WTC11 (cell line): ENCODE measurements at regions not wholly inside any gene's neighbourhood (a gene's known extent, or its start where the extent isn't known, plus 50 kb on each side); places are given as distances from the start of the nearest gene placed in this dataset.

Experiments used
- ATAC-seq: fragments of 200-7000 bp; cut with Tn5 transposase; 2 replicates; pipeline ENCODE4 v1.10.0; 2021; ENCODE audit warnings: mild to moderate bottlenecking, moderate library complexity
- CTCF ChIA-PET: fragments of 300-600 bp; sonication (Branson Sonifier 250); formaldehyde crosslinking; loops from one replicate; lab custom pipeline; 2021; ENCODE audit warnings: antibody characterized with exemption; lab: Charles Lee
- POLR2A ChIA-PET: fragments of 350-600 bp; sonication (Branson Sonifier 250); formaldehyde crosslinking; loops from one replicate; lab custom pipeline; 2021; ENCODE audit warnings: antibody characterized with exemption; lab: Charles Lee
- DNase-seq: peaks from one replicate; pipeline ENCODE4 v3.0.0; 2021; ENCODE audit warnings: low spot score
- H3K27ac Mint-ChIP-seq: 2 replicates; pipeline ENCODE4 v1.8.0; 2021; ENCODE audit warnings: mixed read lengths
- H3K27me3 Mint-ChIP-seq: 2 replicates; pipeline ENCODE4 v1.8.0; 2021; ENCODE audit warnings: low read depth, mild to moderate bottlenecking, moderate library complexity, mixed read lengths
- H3K36me3 Mint-ChIP-seq: 2 replicates; pipeline ENCODE4 v1.8.0; 2021; ENCODE audit warnings: mixed read lengths
- H3K4me1 Mint-ChIP-seq: 2 replicates; pipeline ENCODE4 v1.8.0; 2022; ENCODE audit warnings: mixed read lengths
- H3K4me3 Mint-ChIP-seq: 2 replicates; pipeline ENCODE4 v1.8.0; 2021; ENCODE audit warnings: mild to moderate bottlenecking, moderate library complexity, mixed read lengths
- H3K9me3 Mint-ChIP-seq: 2 replicates; pipeline ENCODE4 v1.8.0; 2021; ENCODE audit warnings: mixed read lengths
- ATF1 ChIP-seq: sonication (generic); formaldehyde crosslinking; IDR thresholded peaks from 2 replicates; pipeline ENCODE4 v1.8.1; 2023; ENCODE audit warnings: mild to moderate bottlenecking, moderate library complexity, missing genetic modification reagents
- ATF6 ChIP-seq: sonication (generic); formaldehyde crosslinking; IDR thresholded peaks from 2 replicates; pipeline ENCODE4 v1.8.1; 2023; ENCODE audit warnings: mild to moderate bottlenecking, missing genetic modification reagents
- CDX4 ChIP-seq: fragments of 250-450 bp; sonication (Bioruptor Pico); IDR thresholded peaks from 2 replicates; pipeline ENCODE4 v1.9.0; 2021; ENCODE audit warnings: moderate library complexity, mild to moderate bottlenecking, inconsistent platforms, borderline replicate concordance
- CREB1 ChIP-seq: sonication (generic); formaldehyde crosslinking; IDR thresholded peaks from 2 replicates; pipeline ENCODE4 v1.8.0; 2023; ENCODE audit warnings: mild to moderate bottlenecking, missing genetic modification reagents
- CREM ChIP-seq: sonication (generic); formaldehyde crosslinking; IDR thresholded peaks from 2 replicates; pipeline ENCODE4 v1.8.1; 2022; ENCODE audit warnings: mild to moderate bottlenecking, missing genetic modification reagents, moderate library complexity
- CTCF ChIP-seq: fragments of 200-600 bp; IDR thresholded peaks from 2 replicates; pipeline ENCODE4 v1.8.0; 2022; ENCODE audit warnings: antibody characterized with exemption
- E2F1 ChIP-seq: sonication (generic); formaldehyde crosslinking; IDR thresholded peaks from 2 replicates; pipeline ENCODE4 v1.8.0; 2022; ENCODE audit warnings: mild to moderate bottlenecking, missing genetic modification reagents
- FOXP1 ChIP-seq: sonication (generic); formaldehyde crosslinking; IDR thresholded peaks from 2 replicates; pipeline ENCODE4 v1.8.0; 2022; ENCODE audit warnings: missing genetic modification reagents, mild to moderate bottlenecking, moderate library complexity, borderline replicate concordance
- GABPB1 ChIP-seq: sonication (generic); formaldehyde crosslinking; IDR thresholded peaks from 2 replicates; pipeline ENCODE4 v1.8.1; 2023; ENCODE audit warnings: mild to moderate bottlenecking, missing genetic modification reagents
- HMGXB4 ChIP-seq: sonication (generic); formaldehyde crosslinking; IDR thresholded peaks from 2 replicates; pipeline ENCODE4 v1.8.1; 2023; ENCODE audit warnings: mild to moderate bottlenecking, moderate library complexity, missing genetic modification reagents
- IRF1 ChIP-seq: sonication (generic); formaldehyde crosslinking; IDR thresholded peaks from 2 replicates; pipeline ENCODE4 v1.8.0; 2023; ENCODE audit warnings: missing genetic modification reagents
- MYBL2 ChIP-seq: sonication (generic); formaldehyde crosslinking; IDR thresholded peaks from 2 replicates; pipeline ENCODE4 v1.8.1; 2023; ENCODE audit warnings: mild to moderate bottlenecking, moderate library complexity, missing genetic modification reagents
- NFE2L1 ChIP-seq: sonication (generic); formaldehyde crosslinking; IDR thresholded peaks from 2 replicates; pipeline ENCODE4 v1.8.1; 2023; ENCODE audit warnings: missing genetic modification reagents
- NFYB ChIP-seq: sonication (generic); formaldehyde crosslinking; conservative IDR thresholded peaks from 2 replicates; pipeline ENCODE4 v1.8.0; 2022; ENCODE audit warnings: low read depth, missing genetic modification reagents
- OVOL2 ChIP-seq: fragments of 250-450 bp; sonication (Bioruptor Pico); IDR thresholded peaks from 2 replicates; pipeline ENCODE4 v1.9.0; 2021; ENCODE audit warnings: mild to moderate bottlenecking, borderline replicate concordance
- PREB ChIP-seq: sonication (generic); formaldehyde crosslinking; IDR thresholded peaks from 2 replicates; pipeline ENCODE4 v1.8.1; 2022; ENCODE audit warnings: mild to moderate bottlenecking, missing genetic modification reagents, moderate library complexity, borderline replicate concordance
- RELA ChIP-seq: sonication (generic); formaldehyde crosslinking; IDR thresholded peaks from 2 replicates; pipeline ENCODE4 v1.8.1; 2022; ENCODE audit warnings: missing genetic modification reagents, mild to moderate bottlenecking, borderline replicate concordance
- SP1 ChIP-seq: sonication (generic); formaldehyde crosslinking; conservative IDR thresholded peaks from 2 replicates; pipeline ENCODE4 v1.8.1; 2022; ENCODE audit warnings: missing genetic modification reagents
- TP53 ChIP-seq: sonication (generic); formaldehyde crosslinking; IDR thresholded peaks from 2 replicates; pipeline ENCODE4 v1.8.1; 2023; ENCODE audit warnings: mild to moderate bottlenecking, missing genetic modification reagents
- USF1 ChIP-seq: sonication (generic); formaldehyde crosslinking; IDR thresholded peaks from 2 replicates; pipeline ENCODE4 v1.8.0; 2022; ENCODE audit warnings: mild to moderate bottlenecking, missing genetic modification reagents
- USF2 ChIP-seq: sonication (generic); formaldehyde crosslinking; IDR thresholded peaks from 2 replicates; pipeline ENCODE4 v1.8.1; 2023; ENCODE audit warnings: mild to moderate bottlenecking, missing genetic modification reagents, moderate library complexity
- ZBTB43 ChIP-seq: sonication (generic); formaldehyde crosslinking; IDR thresholded peaks from 2 replicates; pipeline ENCODE4 v1.8.1; 2023; ENCODE audit warnings: mild to moderate bottlenecking, missing genetic modification reagents
- ZNF219 ChIP-seq: sonication (generic); formaldehyde crosslinking; IDR thresholded peaks from 2 replicates; pipeline ENCODE4 v1.8.0; 2023; ENCODE audit warnings: missing genetic modification reagents, mild to moderate bottlenecking, borderline replicate concordance
- ZNF263 ChIP-seq: sonication (generic); formaldehyde crosslinking; IDR thresholded peaks from 2 replicates; pipeline ENCODE4 v1.8.1; 2022; ENCODE audit warnings: low read depth, mild to moderate bottlenecking, moderate library complexity, missing genetic modification reagents
- ZNF671 ChIP-seq: fragments of 250-450 bp; sonication (Bioruptor Pico); IDR thresholded peaks from 2 replicates; pipeline ENCODE4 v1.8.0; 2021; ENCODE audit warnings: mild to moderate bottlenecking

GRCh38 chr5:58232130-58232529, 227.8 kb downstream of the PLK2 start:
- H3K4me1 Mint-ChIP-seq = no peaks in the 10 kb centered on the region
- H3K4me3 Mint-ChIP-seq = no peak overlapping the region
- no peak for TF ChIP-seq CTCF
- TF ChIP-seq TP53 (CRISPR knock-in tag) = no peak
- TF ChIP-seq HMGXB4 (CRISPR knock-in tag) = no peak
- no peak for TF ChIP-seq PREB (CRISPR knock-in tag)
- TF ChIP-seq NFE2L1 (CRISPR knock-in tag) = no peak
- TF ChIP-seq IRF1 (CRISPR knock-in tag) = no peak
- TF ChIP-seq CREM (CRISPR knock-in tag) = no peak
- TF ChIP-seq FOXP1 (CRISPR knock-in tag) = no peak
- TF ChIP-seq ZNF219 = no peak
- no peak for TF ChIP-seq OVOL2 (CRISPR knock-in tag)
- no peak for TF ChIP-seq ATF1 (CRISPR knock-in tag)
- no peaks in the 10 kb centered on the region for H3K36me3 Mint-ChIP-seq
- no peak for ATAC-seq
- no peak for DNase-seq
- no peak overlapping the region for H3K27ac Mint-ChIP-seq
- H3K9me3 Mint-ChIP-seq = no peaks in the 10 kb centered on the region
- CTCF ChIA-PET = no interaction called here
- no peaks in the 10 kb centered on the region for H3K27me3 Mint-ChIP-seq
- POLR2A ChIA-PET = no interaction called here

- H3K9me3 Mint-ChIP-seq = no peaks in the 10 kb centered on the region
- ChIA-PET CTCF (no interaction called here), POLR2A (no interaction called here)
- ATAC-seq = no peak
- no peak overlapping the region for H3K27ac Mint-ChIP-seq
- H3K4me1 Mint-ChIP-seq = no peaks in the 10 kb centered on the region
- H3K4me3 Mint-ChIP-seq = no peak overlapping the region
- no peaks in the 10 kb centered on the region for H3K27me3 Mint-ChIP-seq
- no peaks in the 10 kb centered on the region for H3K36me3 Mint-ChIP-seq
- no peak for DNase-seq
- TF ChIP-seq ATF6 (CRISPR knock-in tag) = no peak
- no peak for TF ChIP-seq MYBL2 (CRISPR knock-in tag)
- no peak for TF ChIP-seq USF2 (CRISPR knock-in tag)
- no peak for TF ChIP-seq SP1
- TF ChIP-seq GABPB1 (CRISPR knock-in tag) = no peak
- TF ChIP-seq E2F1 (CRISPR knock-in tag) = no peak
- no peak for TF ChIP-seq CREB1 (CRISPR knock-in tag)
- no peak for TF ChIP-seq NFYB (CRISPR knock-in tag)
- TF ChIP-seq ZNF671 (CRISPR knock-in tag) = no peak
- no peak for TF ChIP-seq CDX4 (CRISPR knock-in tag)
- TF ChIP-seq USF1 (CRISPR knock-in tag) = no peak
- no peak for TF ChIP-seq RELA (CRISPR knock-in tag)
- TF ChIP-seq ZNF219 = no peak
- no peak for TF ChIP-seq ZNF263 (CRISPR knock-in tag)
- no peak for TF ChIP-seq ZBTB43 (CRISPR knock-in tag)
Measured at GRCh38 chr5:58231041-58231440, 228.8 kb downstream of the PLK2 start.
